ENCODE measurements at regions not wholly inside any gene's neighbourhood (a gene's known extent, or its start where the extent isn't known, plus 50 kb on each side); places are given as distances from the start of the nearest gene placed in this dataset.
"Not testable (repeated sequence)": the region's sequence is repeated elsewhere in the genome, so short reads cannot be mapped to it uniquely, and the experiment has no call there.

DNA sequence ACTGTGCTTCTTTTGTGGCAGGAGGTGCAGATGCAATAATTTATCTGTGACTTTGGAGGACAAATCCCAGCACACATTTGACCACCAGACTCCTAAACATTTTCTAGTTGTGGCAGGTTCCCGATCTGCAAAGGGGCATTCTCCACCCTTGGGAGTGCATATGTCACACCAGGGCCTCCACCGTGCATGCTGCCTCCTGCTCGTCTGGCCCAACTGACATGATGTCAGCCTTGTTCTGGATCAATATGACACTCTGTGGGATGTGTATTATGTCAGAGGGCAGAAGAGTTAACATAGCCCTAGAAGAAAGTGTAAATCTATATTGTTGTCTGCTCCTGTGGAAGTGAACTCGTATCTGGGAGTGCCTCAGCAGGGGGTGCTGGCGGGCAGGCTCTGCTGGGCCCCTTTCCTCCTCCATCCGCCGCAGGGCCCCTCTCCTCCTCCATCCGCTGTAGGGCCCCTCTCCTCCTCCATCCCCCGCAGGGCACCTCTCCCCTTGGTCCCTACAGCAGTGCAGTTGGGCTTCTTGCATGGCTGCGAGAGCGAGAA is 97.7 kb upstream of the PPP1R26 start:
- no peak for TF ChIP-seq POLR2A (IDR thresholded peaks at IDR 0.05)
- H3K27me3 ChIP-seq = no peaks in the 10 kb centered on the region
- H3K4me3 ChIP-seq = no peak overlapping the region
- intact Hi-C loops (cut with DNase I; ENCODE audit: low total_unique reads) = no loop called here
- no peak overlapping the region for H3K27ac ChIP-seq
- H3K9me3 ChIP-seq = no peaks in the 10 kb centered on the region
- DNase-seq = no peak
- H3K36me3 ChIP-seq (ENCODE audit: low read depth, missing control alignments) = no peaks in the 10 kb centered on the region
- WGBS, 2 donors = 68 to 80% methylated on average over 9 to 11 of the region's 11 CpGs
- no peaks in the 10 kb centered on the region for H3K4me1 ChIP-seq

DNA sequence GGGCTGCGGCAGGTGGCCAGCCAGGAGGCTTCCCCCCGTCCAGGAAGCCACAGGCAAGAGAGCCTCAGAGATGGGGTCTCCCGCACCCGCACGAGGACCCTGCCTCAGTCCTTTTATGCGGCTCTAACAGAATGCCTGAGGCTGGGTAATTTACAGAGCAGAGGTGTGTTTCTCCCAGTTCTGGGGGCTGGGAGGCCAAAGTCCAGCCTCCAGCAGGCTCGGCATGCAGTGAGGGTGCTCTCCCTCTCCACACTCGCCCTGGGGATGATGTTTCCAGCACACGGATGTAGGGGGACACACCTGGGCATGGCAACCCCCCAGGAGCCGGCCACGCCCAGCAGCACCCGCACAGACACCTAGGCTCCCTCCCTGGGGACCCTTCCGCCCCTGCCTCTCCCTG is 95.4 kb upstream of the PPP1R26 start:
- intact Hi-C loops (cut with DNase I; ENCODE audit: low total_unique reads) = no loop called here
- Histone ChIP-seq H3K27ac (no peak overlapping the region), H3K9me3 (no peaks in the 10 kb centered on the region), H3K4me1 (no peaks in the 10 kb centered on the region), H3K27me3 (no peaks in the 10 kb centered on the region), H3K36me3 (ENCODE audit: low read depth, missing control alignments) (no peaks in the 10 kb centered on the region), H3K4me3 (no peak overlapping the region)
- DNase-seq = no peak
- WGBS, 2 donors = 66 to 80% methylated on average over 9 to 13 of the region's 13 CpGs
- TF ChIP-seq, protein P1, sequence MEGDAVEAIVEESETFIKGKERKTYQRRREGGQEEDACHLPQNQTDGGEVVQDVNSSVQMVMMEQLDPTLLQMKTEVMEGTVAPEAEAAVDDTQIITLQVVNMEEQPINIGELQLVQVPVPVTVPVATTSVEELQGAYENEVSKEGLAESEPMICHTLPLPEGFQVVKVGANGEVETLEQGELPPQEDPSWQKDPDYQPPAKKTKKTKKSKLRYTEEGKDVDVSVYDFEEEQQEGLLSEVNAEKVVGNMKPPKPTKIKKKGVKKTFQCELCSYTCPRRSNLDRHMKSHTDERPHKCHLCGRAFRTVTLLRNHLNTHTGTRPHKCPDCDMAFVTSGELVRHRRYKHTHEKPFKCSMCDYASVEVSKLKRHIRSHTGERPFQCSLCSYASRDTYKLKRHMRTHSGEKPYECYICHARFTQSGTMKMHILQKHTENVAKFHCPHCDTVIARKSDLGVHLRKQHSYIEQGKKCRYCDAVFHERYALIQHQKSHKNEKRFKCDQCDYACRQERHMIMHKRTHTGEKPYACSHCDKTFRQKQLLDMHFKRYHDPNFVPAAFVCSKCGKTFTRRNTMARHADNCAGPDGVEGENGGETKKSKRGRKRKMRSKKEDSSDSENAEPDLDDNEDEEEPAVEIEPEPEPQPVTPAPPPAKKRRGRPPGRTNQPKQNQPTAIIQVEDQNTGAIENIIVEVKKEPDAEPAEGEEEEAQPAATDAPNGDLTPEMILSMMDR (IDR thresholded peaks at IDR 0.05) = no peak
- TF ChIP-seq POLR2A (IDR thresholded peaks at IDR 0.05) = no peak

DNA sequence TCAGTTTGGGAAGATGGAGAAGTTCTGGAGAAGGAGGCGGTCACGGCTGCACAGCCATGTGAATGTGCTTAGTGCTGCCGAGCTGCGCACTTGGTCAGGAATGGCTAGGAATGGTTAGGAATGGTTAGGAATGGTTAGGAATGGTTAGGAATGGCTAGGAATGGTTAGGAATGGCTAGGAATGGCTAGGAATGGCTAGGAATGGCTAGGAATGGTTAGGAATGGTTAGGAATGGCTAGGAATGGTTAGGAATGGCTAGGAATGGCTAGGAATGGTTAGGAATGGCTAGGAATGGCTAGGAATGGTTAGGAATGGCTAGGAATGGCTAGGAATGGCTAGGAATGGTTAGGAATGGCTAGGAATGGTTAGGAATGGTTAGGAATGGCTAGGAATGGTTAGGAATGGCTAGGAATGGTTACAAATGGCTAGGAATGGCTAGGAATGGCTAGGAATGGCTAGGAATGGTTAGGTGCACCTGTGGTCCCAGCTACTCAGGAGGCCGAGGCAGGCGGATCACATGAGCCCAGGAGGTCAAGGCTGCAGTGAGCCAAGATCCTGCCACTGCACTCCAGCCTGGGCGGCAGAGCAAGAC is 94.7 kb upstream of the PPP1R26 start:
- DNase-seq; intact Hi-C loops (cut with DNase I; ENCODE audit: low total_unique reads): not testable (repeated sequence)

DNA sequence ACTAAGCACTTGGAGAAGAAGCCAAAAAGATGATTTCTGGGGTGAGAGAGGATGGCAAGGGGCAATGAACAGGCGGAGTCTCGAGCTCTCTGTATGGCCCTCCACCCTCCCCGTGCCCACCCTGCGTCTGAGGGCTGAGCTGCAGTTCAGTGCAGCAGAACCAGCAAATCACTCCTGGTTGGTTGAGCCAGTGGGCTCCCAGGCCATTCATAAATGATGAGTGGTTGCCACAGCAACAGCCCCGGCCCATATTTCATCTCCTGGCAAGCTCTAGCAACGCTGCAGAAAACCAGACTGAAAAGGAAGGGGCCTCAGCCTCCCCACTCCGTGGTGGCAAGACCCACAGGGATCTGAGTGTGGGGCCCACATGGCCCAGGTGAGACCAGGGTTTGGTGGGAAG is 93.8 kb upstream of the PPP1R26 start:
- intact Hi-C loops (cut with DNase I; ENCODE audit: low total_unique reads) = no loop called here
- Histone ChIP-seq H3K36me3 (ENCODE audit: low read depth, missing control alignments) (no peaks in the 10 kb centered on the region), H3K9me3 (no peaks in the 10 kb centered on the region), H3K27ac (no peak overlapping the region), H3K4me3 (no peak overlapping the region), H3K4me1 (no peaks in the 10 kb centered on the region), H3K27me3 (no peaks in the 10 kb centered on the region)
- TF ChIP-seq, protein P1 (IDR thresholded peaks at IDR 0.05) = no peak
- no peak for TF ChIP-seq POLR2A (IDR thresholded peaks at IDR 0.05)
- no peak for DNase-seq
- WGBS, 2 donors = 50 to 66% methylated on average over 4 to 7 of the region's 7 CpGs

More for the DNA sequence above, 94.7 kb upstream of the PPP1R26 start:
- not testable (repeated sequence) for H3K27me3 ChIP-seq; H3K9me3 ChIP-seq; H3K4me1 ChIP-seq; H3K36me3 ChIP-seq (ENCODE audit: low read depth, missing control alignments); H3K4me3 ChIP-seq; H3K27ac ChIP-seq
- 80 to 81% methylated on average over 7 of the region's 7 CpGs for WGBS, 2 donors

DNA sequence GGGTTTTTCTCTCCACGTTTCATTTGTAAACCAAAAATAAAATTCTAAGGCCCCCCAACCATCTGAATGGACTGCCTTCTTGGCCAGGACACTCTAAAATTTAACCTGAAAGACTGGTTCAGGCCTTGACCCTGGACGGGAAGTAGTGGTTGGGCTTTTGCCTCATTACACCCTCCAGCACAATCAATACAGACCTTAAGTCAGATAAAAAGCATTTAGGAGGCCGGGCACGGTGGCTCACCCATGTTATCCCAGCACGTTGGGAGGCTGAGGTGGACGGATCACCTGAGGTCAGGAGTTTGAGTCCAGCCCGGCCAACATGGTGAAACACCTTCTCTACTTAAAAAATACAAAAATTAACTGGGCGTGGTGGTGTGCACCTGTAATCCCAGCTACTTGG is 91.6 kb upstream of the PPP1R26 start:
- no peak overlapping the region for H3K4me3 ChIP-seq
- H3K36me3 ChIP-seq (ENCODE audit: low read depth, missing control alignments) = no peaks in the 10 kb centered on the region
- no peak overlapping the region for H3K27ac ChIP-seq
- H3K4me1 ChIP-seq = no peaks in the 10 kb centered on the region
- no peaks in the 10 kb centered on the region for H3K9me3 ChIP-seq
- WGBS, 2 donors = 78 to 81% methylated on average over 8 of the region's 8 CpGs
- intact Hi-C loops (cut with DNase I; ENCODE audit: low total_unique reads) = no loop called here
- TF ChIP-seq, protein P1 (IDR thresholded peaks at IDR 0.05) = no peak
- no peak for TF ChIP-seq POLR2A (IDR thresholded peaks at IDR 0.05)
- DNase-seq = no peak
- no peaks in the 10 kb centered on the region for H3K27me3 ChIP-seq

DNA sequence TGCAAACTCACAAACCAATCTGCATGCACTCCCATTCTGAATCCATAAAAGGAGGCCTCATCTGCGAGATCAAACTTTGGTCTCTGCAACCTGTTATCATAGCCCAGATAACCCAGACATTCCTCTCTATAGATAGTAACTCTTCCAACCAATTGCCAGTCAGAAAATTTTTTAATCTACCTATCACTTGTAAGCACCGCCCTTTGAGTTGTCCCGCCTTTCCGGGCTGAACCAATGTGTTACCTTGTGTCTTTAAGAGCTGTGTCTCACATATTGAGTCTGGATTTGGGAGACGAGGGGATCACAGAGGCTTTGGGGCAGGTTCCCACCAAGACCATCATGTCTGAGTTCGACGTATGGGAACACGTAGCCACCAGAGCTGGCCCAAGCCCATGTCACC is 91.1 kb upstream of the PPP1R26 start:
- H3K9me3 ChIP-seq = no peaks in the 10 kb centered on the region
- no peaks in the 10 kb centered on the region for H3K27me3 ChIP-seq
- no peaks in the 10 kb centered on the region for H3K36me3 ChIP-seq (ENCODE audit: low read depth, missing control alignments)
- DNase-seq = no peak
- TF ChIP-seq, protein P1 (IDR thresholded peaks at IDR 0.05) = no peak
- no peak for TF ChIP-seq POLR2A (IDR thresholded peaks at IDR 0.05)
- no peak overlapping the region for H3K27ac ChIP-seq
- H3K4me3 ChIP-seq = no peak overlapping the region
- H3K4me1 ChIP-seq = no peaks in the 10 kb centered on the region
- WGBS, 2 donors = 82 to 91% methylated on average over 7 to 8 of the region's 8 CpGs
- intact Hi-C loops (cut with DNase I; ENCODE audit: low total_unique reads) = no loop called here
